Left forelimb (tissue), 1 donor: ENCODE measurements at regions not wholly inside any gene's neighbourhood (a gene's known extent, or its start where the extent isn't known, plus 50 kb on each side); places are given as distances from the start of the nearest gene placed in this dataset.

Experiments used
- DNase-seq: peaks from one replicate; pipeline ENCODE4 v3.0.0-alpha.2; 2018; ENCODE audit warnings: low spot score

DNA sequence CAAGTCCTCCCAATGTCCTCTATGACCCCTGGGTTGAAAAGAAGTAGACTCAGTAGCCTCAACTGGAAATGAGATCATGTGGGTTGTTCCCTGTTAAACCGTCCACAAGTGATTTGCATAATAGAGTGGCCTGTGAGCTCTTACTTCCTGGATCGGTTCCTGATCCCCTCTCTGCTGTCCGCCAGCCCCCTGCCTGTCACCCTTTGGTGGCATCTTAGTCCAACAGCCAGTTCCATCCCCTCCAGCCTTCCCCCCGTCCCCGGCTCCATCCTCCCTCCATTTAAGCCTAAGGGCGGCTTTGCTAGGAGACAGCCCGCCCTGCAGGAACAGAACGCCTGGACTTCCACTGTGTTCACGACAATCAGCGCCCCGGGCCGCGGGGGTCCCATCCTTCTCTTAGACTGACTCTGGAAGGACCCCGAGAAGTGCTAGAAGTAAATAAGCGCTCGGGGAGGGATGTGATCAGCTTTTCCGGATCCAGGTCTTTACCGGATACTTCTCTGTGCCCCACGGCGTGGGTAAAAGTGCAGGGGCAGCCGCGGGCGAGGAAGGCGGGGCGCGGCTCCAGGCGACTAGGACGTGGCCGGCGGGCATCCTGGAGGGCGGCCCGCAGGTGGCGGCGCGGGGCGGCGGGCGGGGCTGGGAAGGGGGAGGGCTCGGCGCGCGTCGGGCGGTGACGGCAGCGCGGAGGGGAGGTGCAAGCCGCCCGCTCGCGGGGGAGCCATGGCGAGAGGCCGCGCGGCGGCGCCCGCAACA, 51.2 kb upstream of the ULK4 start:
- DNase-seq: peak; percentile 81

DNA sequence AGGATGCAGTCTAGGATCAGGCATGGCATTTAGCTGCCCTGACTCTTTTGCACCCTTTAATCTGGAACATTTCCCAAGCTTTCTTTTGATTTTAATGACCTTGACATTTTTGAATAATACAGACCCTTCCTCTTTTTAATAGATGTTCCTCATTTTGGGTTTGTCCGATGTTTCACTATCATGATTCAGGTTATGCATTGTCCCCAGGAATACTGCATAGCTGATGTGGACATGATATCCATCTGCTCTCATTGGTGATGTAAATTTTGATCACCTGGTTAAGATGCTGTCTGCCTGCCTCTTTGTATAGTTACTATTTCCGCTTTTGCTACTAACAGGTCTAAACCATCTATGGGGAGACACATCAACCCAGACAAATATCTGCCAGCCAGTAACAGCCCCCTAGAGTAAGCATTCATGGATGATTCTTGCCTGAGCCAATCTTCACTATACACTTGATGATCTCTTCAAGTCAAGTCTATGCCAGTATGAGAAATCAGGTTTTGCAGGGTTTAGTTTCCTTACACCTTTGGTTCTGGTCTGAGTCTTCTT, 50.6 kb upstream of the ULK4 start:
- no peak for DNase-seq
